Left hindlimb (tissue), 1 donor: ENCODE measurements at regions not wholly inside any gene's neighbourhood (a gene's known extent, or its start where the extent isn't known, plus 50 kb on each side); places are given as distances from the start of the nearest gene placed in this dataset.
A peak's percentile ranks its signal among the peaks of the same experiment; 100 is the strongest.

ENCODE experiments used
- DNase-seq: peaks from one replicate; pipeline ENCODE4 v3.0.0-alpha.2; 2018

- DNase-seq = no peak
These were observed 110.6 kb downstream of the SIK1 start for GRCh38 chr21:43316156-43316845.

GRCh38 chr21:43315244-43316137 lies 111.4 kb downstream of the SIK1 start:
- DNase-seq = no peak

DNA sequence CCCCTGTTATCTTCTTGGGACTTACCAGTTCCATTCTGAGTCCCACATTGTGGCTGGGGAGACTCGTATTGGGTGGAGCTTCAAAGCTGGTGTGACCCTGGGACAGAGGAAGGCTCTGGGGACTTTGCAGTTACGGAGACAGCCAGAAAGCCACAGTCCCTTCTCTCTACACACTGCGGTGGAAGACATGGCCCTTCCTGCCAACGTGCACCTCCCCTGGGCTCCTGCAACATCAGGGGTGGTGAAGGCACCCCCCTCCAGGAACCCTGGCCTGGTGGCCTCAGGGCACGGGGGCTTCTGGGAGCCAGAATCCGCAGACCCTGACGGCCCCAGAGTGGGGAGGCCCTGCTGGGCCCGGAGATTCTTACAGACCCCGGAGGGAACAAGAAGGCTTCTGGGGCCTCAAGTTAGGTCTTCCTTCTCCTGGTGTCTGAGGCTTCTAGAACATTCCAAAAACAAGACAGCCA lies 113.0 kb downstream of the SIK1 start:
- DNase-seq = no peak

DNA sequence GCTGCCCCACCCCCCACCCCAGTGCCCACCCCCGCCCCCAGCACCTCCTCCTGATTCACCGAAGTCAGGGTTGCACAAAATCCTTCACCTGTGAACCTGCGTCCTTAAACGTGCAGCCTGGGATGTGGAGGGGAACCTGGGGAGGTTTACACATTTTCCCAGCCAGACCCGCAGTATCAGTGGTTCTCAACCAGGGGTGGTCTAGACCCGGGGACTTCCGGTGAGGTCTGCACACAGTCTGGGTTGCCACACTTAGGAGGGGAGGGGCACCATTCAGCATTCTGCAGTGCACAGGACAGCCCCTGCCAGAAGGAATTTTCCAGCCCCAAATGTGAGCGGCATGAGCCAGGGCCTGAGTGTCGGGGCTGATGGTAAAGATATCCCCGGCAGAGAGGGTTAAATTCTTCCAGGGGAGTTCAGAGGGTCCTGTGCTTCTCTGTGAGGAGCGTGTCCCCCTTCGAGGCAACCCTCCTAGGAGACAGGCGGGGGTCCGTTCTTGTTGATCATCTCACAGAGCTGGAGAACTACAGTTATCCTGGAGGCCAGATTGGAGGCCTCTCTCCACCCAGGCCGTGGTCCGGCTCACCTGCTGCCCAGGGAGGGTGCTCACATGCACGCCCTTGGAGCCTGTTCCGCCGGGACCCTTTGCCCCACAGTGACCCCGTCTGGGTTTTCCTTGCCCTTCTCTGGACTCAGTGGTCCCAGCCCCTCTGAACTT lies 113.6 kb downstream of the SIK1 start:
- DNase-seq = no peak

GRCh38 chr21:43312751-43313169 lies 114.2 kb downstream of the SIK1 start:
- no peak for DNase-seq

DNA sequence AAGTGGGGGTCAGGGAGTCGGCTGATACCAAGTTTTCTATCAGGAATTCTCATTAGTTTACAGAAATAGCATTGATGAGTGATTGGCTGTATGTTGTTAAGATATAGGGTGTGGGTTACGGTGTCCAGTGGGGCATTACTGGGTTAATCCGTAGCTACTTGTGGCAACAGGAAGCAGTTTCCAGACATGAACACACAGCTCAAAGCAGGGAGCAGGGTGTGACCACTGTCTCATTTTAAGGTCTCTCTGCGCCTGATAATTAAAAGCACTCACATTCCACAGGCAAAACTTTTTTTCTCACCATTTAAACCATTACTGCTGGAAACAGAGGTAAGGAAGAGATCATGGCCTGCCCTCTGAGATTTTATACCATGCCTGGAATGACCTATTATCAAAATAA lies 114.9 kb downstream of the SIK1 start:
- no peak for DNase-seq

DNA sequence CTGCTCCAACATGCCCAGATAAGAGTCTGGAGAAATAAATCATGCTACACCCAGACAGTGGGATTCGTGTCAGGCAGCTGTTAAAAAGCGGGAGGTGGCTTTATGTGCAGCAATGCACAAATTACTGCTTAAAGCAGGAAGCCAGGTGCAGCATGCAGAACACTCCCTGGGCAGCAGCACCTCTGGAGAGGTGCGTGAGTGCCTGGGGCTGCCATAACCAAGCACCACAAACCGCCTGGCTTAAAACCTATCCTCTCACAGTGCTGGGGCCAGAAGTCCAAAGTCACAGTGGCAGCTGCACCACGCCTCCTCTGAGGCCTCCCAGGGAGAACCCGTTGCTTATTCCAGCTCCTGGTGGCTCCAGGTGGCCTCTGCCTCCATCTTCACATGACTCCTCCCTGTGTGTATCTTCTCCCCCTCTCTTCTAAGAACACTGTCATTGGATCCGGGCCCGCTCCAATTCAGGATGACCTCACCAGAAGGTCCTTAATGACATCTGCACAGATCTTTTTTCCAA lies 115.6 kb downstream of the SIK1 start:
- no peak for DNase-seq

DNA sequence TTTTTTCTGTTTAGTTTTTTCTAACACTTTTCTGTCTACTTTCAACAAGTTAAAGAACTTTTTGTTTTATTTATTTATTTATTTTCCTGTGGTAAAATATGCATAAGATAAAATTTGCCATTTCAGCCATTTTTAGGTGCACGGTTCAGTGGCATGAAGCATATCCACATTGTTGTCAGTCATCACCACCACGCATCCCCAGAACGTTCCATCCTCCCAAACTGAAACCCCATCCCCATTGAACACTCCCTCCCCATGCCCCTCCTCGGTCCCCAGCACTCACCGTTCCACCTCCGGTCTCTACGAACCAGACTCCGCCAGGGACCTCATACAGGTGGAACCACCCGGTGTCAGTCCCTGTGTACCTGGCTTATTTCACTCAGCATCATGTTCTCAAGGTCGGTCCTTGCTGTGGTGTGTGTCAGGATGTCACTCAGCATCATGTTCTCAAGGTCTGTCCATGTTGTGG lies 118.1 kb downstream of the SIK1 start:
- no peak for DNase-seq

DNA sequence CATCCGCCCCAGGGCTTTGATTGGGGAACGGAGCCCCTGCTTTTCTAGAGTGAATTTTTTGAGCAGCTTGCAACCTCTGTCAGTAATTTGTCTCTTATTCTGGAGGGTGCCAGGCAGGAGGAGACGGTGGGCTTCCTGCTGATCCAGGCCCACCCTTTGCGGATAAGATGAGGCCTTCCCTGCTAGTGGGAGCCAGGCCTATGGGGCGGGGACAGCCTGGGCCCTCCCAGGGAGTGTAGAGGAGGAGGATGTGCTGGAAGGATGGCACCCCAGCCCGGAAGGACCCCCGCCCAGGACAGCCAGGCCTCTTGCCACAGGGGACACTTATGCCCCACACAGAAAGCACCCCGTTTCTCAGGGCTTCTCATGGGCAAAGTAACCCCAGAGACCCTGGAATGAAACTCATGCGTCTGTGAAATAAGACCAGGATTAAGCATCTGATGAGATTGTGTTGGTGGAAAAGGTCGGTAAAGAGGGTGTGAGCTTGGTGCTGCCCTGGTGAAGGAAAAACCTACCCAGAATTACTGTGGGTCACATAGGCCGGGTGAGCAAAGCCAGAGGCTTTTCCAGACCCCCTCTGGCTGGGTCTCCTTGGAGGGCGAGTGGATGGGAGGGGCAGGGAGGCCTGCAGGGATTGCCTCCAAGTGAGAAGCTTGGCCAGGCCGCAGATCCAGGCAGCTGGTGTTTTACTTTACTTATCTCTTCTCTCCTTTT lies 118.7 kb downstream of the SIK1 start:
- peak; percentile 29 for DNase-seq

DNA sequence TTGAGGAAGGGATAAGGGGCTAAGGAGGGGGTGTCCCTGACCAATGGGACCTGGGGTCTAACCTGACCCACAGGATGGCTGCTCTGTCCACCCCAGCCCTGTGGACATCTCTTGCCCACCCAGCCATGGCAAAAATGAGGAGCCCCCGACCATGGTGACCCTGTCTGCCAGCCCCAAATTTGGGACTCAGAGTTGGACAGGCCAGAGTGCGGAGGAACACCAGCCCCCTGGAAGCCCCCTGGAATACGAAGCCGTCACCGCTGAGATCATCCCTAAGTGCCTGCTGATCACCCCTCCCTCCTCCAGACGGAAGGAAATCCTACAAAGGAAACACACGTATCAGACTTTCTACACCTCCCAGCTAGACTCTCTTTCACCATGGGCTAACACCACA lies 119.3 kb downstream of the SIK1 start:
- DNase-seq = no peak

DNA sequence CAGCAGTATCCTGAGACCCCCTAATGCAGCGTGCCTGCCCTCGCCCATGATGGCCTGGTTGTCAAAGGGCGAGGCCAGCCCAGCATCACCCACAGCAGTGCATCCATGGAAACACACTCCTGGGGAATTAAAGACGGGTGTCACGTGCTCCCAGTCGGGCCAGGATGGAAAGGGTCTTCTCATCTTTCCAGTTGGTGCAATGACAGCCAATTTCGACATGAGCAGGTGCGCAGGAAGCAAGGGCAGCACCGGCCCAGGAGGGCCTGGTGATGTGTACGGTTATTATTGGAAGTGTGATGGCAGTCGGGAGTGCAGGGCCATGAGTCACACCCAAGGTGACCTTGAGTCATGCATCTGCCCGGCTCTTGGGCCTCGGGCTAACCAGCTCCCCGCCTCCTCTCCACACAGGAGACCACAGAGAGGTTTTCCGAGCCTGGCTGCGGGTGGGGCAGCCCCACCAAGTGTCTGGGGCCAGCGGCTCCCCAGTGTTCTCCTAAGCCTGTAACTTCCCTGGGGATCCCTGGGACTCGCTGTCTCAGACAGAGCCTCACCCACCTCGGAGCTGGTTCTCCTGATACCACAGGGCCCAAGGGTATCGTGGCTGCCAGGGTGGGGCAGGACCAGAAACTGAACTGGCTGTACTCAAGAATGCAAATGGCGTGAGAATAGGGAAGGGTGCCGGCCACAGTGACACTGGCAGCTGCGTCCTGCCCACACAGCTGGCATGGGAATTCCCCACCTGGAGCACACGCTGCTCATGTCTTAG lies 119.8 kb downstream of the SIK1 start:
- DNase-seq = peak; percentile 36

DNA sequence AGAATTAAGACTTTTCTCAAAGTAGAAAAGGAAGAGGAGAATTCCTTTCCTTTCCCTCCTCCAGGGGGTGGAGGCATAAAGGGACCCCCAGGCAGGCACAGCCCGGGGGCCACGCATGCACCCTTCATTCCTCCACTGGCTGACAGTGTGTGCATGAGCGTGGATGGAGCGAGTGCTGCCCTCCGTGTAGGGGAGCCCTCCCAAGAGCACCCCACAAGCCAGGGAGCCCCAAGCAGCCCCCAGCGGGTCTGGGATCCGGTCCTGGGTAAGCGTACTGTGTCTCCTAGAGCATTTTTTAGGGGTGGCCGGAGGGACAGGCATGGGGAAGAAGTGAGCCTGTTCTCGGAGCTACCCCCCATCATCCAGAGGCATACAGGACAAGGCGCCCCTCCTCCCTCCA lies 120.5 kb downstream of the SIK1 start:
- DNase-seq = peak; percentile 15

DNA sequence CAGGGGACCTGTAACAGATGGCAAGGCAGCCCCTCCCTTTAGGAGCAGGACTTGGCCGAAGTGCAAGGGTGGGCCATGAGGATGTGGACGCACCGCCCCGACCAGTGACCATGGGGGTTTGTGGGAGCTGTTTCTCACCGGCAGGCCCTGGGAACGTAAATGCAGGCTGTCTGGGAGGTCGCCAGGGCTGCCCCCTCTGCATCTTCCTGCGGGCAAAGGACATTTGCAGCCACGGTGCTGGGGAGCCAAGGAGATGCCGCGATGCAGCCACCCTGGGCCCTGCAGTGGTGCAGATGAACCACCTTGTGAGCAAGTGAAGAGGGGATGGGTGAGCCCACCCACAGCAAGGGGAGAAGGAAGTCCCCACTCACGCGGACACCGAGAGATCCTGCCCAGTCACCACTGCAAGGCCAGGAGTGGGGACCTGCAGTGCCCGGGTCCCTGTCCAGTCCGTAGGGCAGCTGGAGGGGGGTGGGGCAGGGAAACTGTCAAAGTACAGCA lies 121.1 kb downstream of the SIK1 start:
- DNase-seq = peak; percentile 29

- DNase-seq = no peak
These were observed 121.6 kb downstream of the SIK1 start for GRCh38 chr21:43305336-43305665.

DNA sequence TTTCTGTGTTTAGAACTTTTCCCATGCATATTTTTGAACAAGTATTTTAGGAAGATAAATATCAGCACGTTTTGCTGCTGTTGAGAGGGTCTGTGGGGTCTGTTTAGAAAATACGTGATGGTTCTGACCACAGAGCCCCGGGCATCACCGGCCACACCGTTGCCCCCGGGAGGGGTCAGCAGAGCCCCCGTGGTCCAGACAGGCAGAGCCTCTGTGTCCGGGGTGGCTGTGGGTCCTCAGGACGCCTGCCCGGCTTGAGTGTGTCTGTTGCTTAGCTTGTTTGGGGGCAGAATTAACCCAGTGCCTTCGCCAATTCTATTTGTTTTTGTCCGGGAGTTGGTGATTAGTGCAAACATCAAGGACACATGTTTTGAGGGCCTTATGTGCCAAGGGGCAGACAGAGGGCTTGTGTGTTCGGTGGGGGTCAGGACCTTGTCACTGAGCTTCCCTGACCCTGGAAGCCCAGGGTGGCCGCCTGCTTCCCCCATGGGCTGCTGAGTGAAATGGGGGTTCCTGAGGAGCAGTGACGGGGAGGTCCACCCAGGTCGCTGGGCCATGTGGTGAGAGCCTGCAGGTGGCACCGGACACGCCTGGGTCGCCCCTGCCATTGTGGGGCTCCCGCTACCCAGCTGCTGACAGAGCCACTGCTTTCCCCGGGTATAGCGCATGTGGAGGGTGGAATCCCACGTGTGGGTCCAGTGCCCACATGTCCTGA lies 122.2 kb downstream of the SIK1 start:
- no peak for DNase-seq

GRCh38 chr21:43304206-43304605 lies 122.7 kb downstream of the SIK1 start:
- no peak for DNase-seq

- DNase-seq = no peak
These were observed 123.4 kb downstream of the SIK1 start for GRCh38 chr21:43303275-43304178.

- DNase-seq = no peak
These were observed 124.2 kb downstream of the SIK1 start for GRCh38 chr21:43302769-43303168.

GRCh38 chr21:43302062-43302700 lies 124.8 kb downstream of the SIK1 start:
- DNase-seq = no peak
